Hepatocyte (in vitro differentiated cells): ENCODE measurements at regions not wholly inside any gene's neighbourhood (a gene's known extent, or its start where the extent isn't known, plus 50 kb on each side); places are given as distances from the start of the nearest gene placed in this dataset.

Experiments
- DNase-seq: peaks from one replicate; pipeline ENCODE4 v3.0.0-alpha.2; 2016; ENCODE audit warnings: low spot score
- H2AFZ ChIP-seq: fragments of 200-600 bp; sonication (generic); 2 replicates; pipeline ENCODE4 v1.6.0; 2016; ENCODE audit warnings: antibody characterized with exemption, mild to moderate bottlenecking
- H3K27ac ChIP-seq: fragments of 200-600 bp; sonication (generic); 2 replicates; pipeline ENCODE4 v1.5.1; 2016; ENCODE audit warnings: mild to moderate bottlenecking
- H3K27me3 ChIP-seq: fragments of 200-600 bp; sonication (generic); 2 replicates; pipeline ENCODE4 v1.6.1; 2016
- H3K36me3 ChIP-seq: fragments of 200-600 bp; sonication (generic); replicated peaks from 2 replicates; pipeline ENCODE4 v1.5.1; 2016; ENCODE audit warnings: low read depth; ENCODE audit not compliant: insufficient read depth
- H3K4me1 ChIP-seq: fragments of 200-600 bp; sonication (generic); 2 replicates; pipeline ENCODE4 v1.5.1; 2016; ENCODE audit warnings: mild to moderate bottlenecking, moderate library complexity; ENCODE audit not compliant: insufficient read depth
- H3K4me2 ChIP-seq: fragments of 200-600 bp; sonication (generic); 2 replicates; pipeline ENCODE4 v1.6.0; 2016
- H3K4me3 ChIP-seq: fragments of 200-600 bp; sonication (generic); 2 replicates; pipeline ENCODE4 v1.5.1; 2016; ENCODE audit warnings: mild to moderate bottlenecking
- H3K79me2 ChIP-seq: fragments of 200-600 bp; sonication (generic); 2 replicates; pipeline ENCODE4 v1.6.0; 2017; ENCODE audit warnings: mild to moderate bottlenecking
- H3K9me2 ChIP-seq: fragments of 200-600 bp; sonication (generic); replicated peaks from 2 replicates; pipeline ENCODE4 v1.6.0; 2017; ENCODE audit warnings: mild to moderate bottlenecking; ENCODE audit not compliant: insufficient read depth
- H3K9me3 ChIP-seq: fragments of 200-600 bp; sonication (generic); 2 replicates; pipeline ENCODE4 v1.5.1; 2016; ENCODE audit warnings: low read depth, mild to moderate bottlenecking
- H4K20me1 ChIP-seq: fragments of 200-600 bp; sonication (generic); 2 replicates; pipeline ENCODE4 v1.6.0; 2016; ENCODE audit warnings: mild to moderate bottlenecking; ENCODE audit not compliant: insufficient read depth, poor library complexity, severe bottlenecking
- EZH2 ChIP-seq: fragments of 200-600 bp; sonication (generic); IDR thresholded peaks from 2 replicates; pipeline ENCODE4 v1.6.1; 2016; ENCODE audit warnings: antibody characterized with exemption, mild to moderate bottlenecking, borderline replicate concordance
- EZH2phosphoT487 ChIP-seq: fragments of 200-600 bp; sonication (generic); IDR thresholded peaks from one replicate; pipeline ENCODE4 v1.6.1; 2018; ENCODE audit warnings: antibody characterized with exemption, mild to moderate bottlenecking, low read depth, moderate library complexity; ENCODE audit not compliant: unreplicated experiment, severe bottlenecking
- WGBS: methylation state at CpG from one replicate; pipeline ENCODE4 v1.1.6; 2016; ENCODE audit warnings: low lambda C conversion rate; ENCODE audit errors: missing lambda C conversion rate; 5-methylcytosine and 5-hydroxymethylcytosine counted together
- TF ChIP-seq, protein P1 (sequence below): fragments of 200-600 bp; sonication (generic); IDR thresholded peaks from 2 replicates; pipeline ENCODE4 v1.5.1; 2016; ENCODE audit warnings: antibody characterized with exemption, mild to moderate bottlenecking; ENCODE audit not compliant: poor library complexity

- H3K4me2 ChIP-seq: no peak overlapping the region
- no peaks in the 10 kb centered on the region for H3K9me3 ChIP-seq
- H3K4me1 ChIP-seq: no peaks in the 10 kb centered on the region
- H3K27me3 ChIP-seq: no peaks in the 10 kb centered on the region
- H3K27ac ChIP-seq: no peak overlapping the region
- no peaks in the 10 kb centered on the region for H3K36me3 ChIP-seq
- no peak overlapping the region for H3K4me3 ChIP-seq
- H3K9me2 ChIP-seq: no peaks in the 10 kb centered on the region
- no peak for DNase-seq
- no peaks in the 10 kb centered on the region for H3K79me2 ChIP-seq
- no peaks in the 10 kb centered on the region for H4K20me1 ChIP-seq
- no peak overlapping the region for H2AFZ ChIP-seq
- TF ChIP-seq EZH2 (no peak), EZH2phosphoT487 (no peak)
- TF ChIP-seq, protein P1, sequence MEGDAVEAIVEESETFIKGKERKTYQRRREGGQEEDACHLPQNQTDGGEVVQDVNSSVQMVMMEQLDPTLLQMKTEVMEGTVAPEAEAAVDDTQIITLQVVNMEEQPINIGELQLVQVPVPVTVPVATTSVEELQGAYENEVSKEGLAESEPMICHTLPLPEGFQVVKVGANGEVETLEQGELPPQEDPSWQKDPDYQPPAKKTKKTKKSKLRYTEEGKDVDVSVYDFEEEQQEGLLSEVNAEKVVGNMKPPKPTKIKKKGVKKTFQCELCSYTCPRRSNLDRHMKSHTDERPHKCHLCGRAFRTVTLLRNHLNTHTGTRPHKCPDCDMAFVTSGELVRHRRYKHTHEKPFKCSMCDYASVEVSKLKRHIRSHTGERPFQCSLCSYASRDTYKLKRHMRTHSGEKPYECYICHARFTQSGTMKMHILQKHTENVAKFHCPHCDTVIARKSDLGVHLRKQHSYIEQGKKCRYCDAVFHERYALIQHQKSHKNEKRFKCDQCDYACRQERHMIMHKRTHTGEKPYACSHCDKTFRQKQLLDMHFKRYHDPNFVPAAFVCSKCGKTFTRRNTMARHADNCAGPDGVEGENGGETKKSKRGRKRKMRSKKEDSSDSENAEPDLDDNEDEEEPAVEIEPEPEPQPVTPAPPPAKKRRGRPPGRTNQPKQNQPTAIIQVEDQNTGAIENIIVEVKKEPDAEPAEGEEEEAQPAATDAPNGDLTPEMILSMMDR: no peak
- WGBS: 87% methylated on average over 4 of the region's 4 CpGs
Observed at GRCh38 chr2:234753701-234754100, 198.1 kb upstream of the SH3BP4 start.

- TF ChIP-seq EZH2phosphoT487: no peak
- TF ChIP-seq EZH2: no peak
- TF ChIP-seq, protein P1: no peak
- no peaks in the 10 kb centered on the region for H3K79me2 ChIP-seq
- 98% methylated on average over 3 of the region's 3 CpGs for WGBS
- H4K20me1 ChIP-seq: no peaks in the 10 kb centered on the region
- no peak overlapping the region for H3K4me3 ChIP-seq
- H3K36me3 ChIP-seq: no peaks in the 10 kb centered on the region
- no peaks in the 10 kb centered on the region for H3K9me2 ChIP-seq
- no peak for DNase-seq
- no peak overlapping the region for H3K4me2 ChIP-seq
- H3K4me1 ChIP-seq: no peaks in the 10 kb centered on the region
- no peak overlapping the region for H2AFZ ChIP-seq
- H3K9me3 ChIP-seq: no peaks in the 10 kb centered on the region
- no peak overlapping the region for H3K27ac ChIP-seq
- H3K27me3 ChIP-seq: no peaks in the 10 kb centered on the region
Observed at GRCh38 chr2:234752966-234753365, 198.9 kb upstream of the SH3BP4 start.

- no peak overlapping the region for H3K4me3 ChIP-seq
- no peaks in the 10 kb centered on the region for H3K36me3 ChIP-seq
- H3K27ac ChIP-seq: no peak overlapping the region
- no peak overlapping the region for H3K4me2 ChIP-seq
- no peak for DNase-seq
- H3K79me2 ChIP-seq: no peaks in the 10 kb centered on the region
- 56% methylated on average over 3 of the region's 3 CpGs for WGBS
- H3K9me2 ChIP-seq: no peaks in the 10 kb centered on the region
- H2AFZ ChIP-seq: no peak overlapping the region
- H3K4me1 ChIP-seq: no peaks in the 10 kb centered on the region
- no peaks in the 10 kb centered on the region for H4K20me1 ChIP-seq
- H3K27me3 ChIP-seq: no peaks in the 10 kb centered on the region
- TF ChIP-seq EZH2: no peak
- TF ChIP-seq EZH2phosphoT487: no peak
- TF ChIP-seq, protein P1: no peak
- H3K9me3 ChIP-seq: no peaks in the 10 kb centered on the region
Observed at GRCh38 chr2:234751275-234751973, 200.4 kb upstream of the SH3BP4 start.
